Mesenchymal stem cell (in vitro differentiated cells and primary cell): ENCODE measurements at regions not wholly inside any gene's neighbourhood (a gene's known extent, or its start where the extent isn't known, plus 50 kb on each side); places are given as distances from the start of the nearest gene placed in this dataset.
"Not testable (repeated sequence)": the region's sequence is repeated elsewhere in the genome, so short reads cannot be mapped to it uniquely, and the experiment has no call there.

ENCODE experiments used
- DNase-seq: peaks from one replicate; pipeline ENCODE4 v3.0.0-alpha.2; 2013
- H2AFZ ChIP-seq: one replicate; pipeline ENCODE4 v1.6.1; 2013; ENCODE audit warnings: low read depth, mild to moderate bottlenecking, control low read depth, inconsistent platforms, low read length, moderate library complexity
- H2AK5ac ChIP-seq: 2 replicates; pipeline ENCODE4 v1.6.1; 2013; ENCODE audit warnings: low read length, moderate library complexity, mild to moderate bottlenecking, inconsistent platforms; ENCODE audit not compliant: severe bottlenecking
- H2BK120ac ChIP-seq: one replicate; pipeline ENCODE4 v1.6.1; 2013; ENCODE audit warnings: low read depth, mild to moderate bottlenecking, inconsistent platforms, low read length, moderate library complexity
- H2BK12ac ChIP-seq, 2 experiments: one replicate each; pipeline ENCODE4 v1.6.1; 2013; ENCODE audit warnings: inconsistent platforms in 2 of 2, low read length in 2 of 2, mild to moderate bottlenecking in 2 of 2, moderate library complexity in 2 of 2, control low read depth in 1 of 2
- H2BK15ac ChIP-seq: one replicate; pipeline ENCODE4 v1.6.1; 2013; ENCODE audit warnings: mild to moderate bottlenecking, low read depth, inconsistent platforms; ENCODE audit not compliant: poor library complexity, severe bottlenecking
- H2BK5ac ChIP-seq: 2 replicates; pipeline ENCODE4 v1.6.1; 2013; ENCODE audit warnings: low read depth, mild to moderate bottlenecking, low read length, control low read depth, inconsistent platforms; ENCODE audit not compliant: poor library complexity, severe bottlenecking
- H3K14ac ChIP-seq, 2 experiments: one replicate each; pipeline ENCODE4 v1.6.1; 2013; ENCODE audit warnings: inconsistent platforms in 2 of 2, low read length in 2 of 2, control low read depth in 1 of 2, mild to moderate bottlenecking in 1 of 2, moderate library complexity in 1 of 2
- H3K18ac ChIP-seq, 2 experiments: one replicate each; pipeline ENCODE4 v1.6.1; 2013; ENCODE audit warnings: inconsistent platforms in 2 of 2, low read length in 2 of 2, control low read depth in 1 of 2, low read depth in 1 of 2, mild to moderate bottlenecking in 1 of 2
- H3K23ac ChIP-seq, 2 experiments: one replicate each; pipeline ENCODE4 v1.6.1; 2013; ENCODE audit warnings: inconsistent platforms in 2 of 2, low read length in 2 of 2, mild to moderate bottlenecking in 2 of 2, moderate library complexity in 2 of 2, control low read depth in 1 of 2
- H3K27ac ChIP-seq: 2 replicates; pipeline ENCODE4 v1.5.1; 2013; ENCODE audit warnings: mild to moderate bottlenecking, moderate library complexity, low read length, control low read depth, inconsistent platforms; ENCODE audit not compliant: poor library complexity, severe bottlenecking
- H3K27me3 ChIP-seq, 2 experiments: 2 replicates each; pipeline versions ENCODE4 v1.6.1 to v1.7.0; 2013; ENCODE audit warnings: low read length in 2 of 2, mild to moderate bottlenecking in 2 of 2, moderate library complexity in 2 of 2, control low read depth in 1 of 2, inconsistent platforms in 1 of 2; ENCODE audit not compliant: control insufficient read depth in 1 of 2, insufficient read depth in 1 of 2
- H3K36me3 ChIP-seq, 2 experiments: 2 replicates each; pipeline versions ENCODE4 v1.6.1 to v1.7.0; 2013; ENCODE audit warnings: low read length in 2 of 2, control low read depth in 1 of 2, inconsistent platforms in 1 of 2, low read depth in 1 of 2, mild to moderate bottlenecking in 1 of 2; ENCODE audit not compliant: insufficient read depth in 2 of 2, control insufficient read depth in 1 of 2
- H3K4ac ChIP-seq, 2 experiments: one replicate each; pipeline ENCODE4 v1.6.1; 2013; ENCODE audit warnings: inconsistent platforms in 2 of 2, low read length in 2 of 2, mild to moderate bottlenecking in 2 of 2, moderate library complexity in 2 of 2, control low read depth in 1 of 2, low read depth in 1 of 2
- H3K4me1 ChIP-seq: 2 replicates; pipeline ENCODE4 v1.6.1; 2013; ENCODE audit warnings: low read depth, low read length, control low read depth; ENCODE audit not compliant: control insufficient read depth, insufficient read depth
- H3K4me2 ChIP-seq: 2 replicates; pipeline ENCODE4 v1.6.1; 2013; ENCODE audit warnings: low read length, mild to moderate bottlenecking, inconsistent platforms; ENCODE audit not compliant: poor library complexity, severe bottlenecking
- H3K4me3 ChIP-seq, 2 experiments: 2 replicates each; pipeline versions ENCODE4 v1.5.1 to v1.7.0; 2013; ENCODE audit warnings: low read length in 2 of 2, mild to moderate bottlenecking in 2 of 2, control low read depth in 1 of 2, low read depth in 1 of 2; ENCODE audit not compliant: insufficient read depth in 1 of 2
- H3K79me1 ChIP-seq: replicated peaks from 2 replicates; pipeline ENCODE4 v1.6.1; 2013; ENCODE audit warnings: mild to moderate bottlenecking, control low read depth, low read length, inconsistent platforms; ENCODE audit not compliant: poor library complexity, severe bottlenecking
- H3K9ac ChIP-seq: 2 replicates; pipeline ENCODE4 v1.7.0; 2013; ENCODE audit warnings: mild to moderate bottlenecking, low read length, moderate library complexity
- H3K9me3 ChIP-seq: 2 replicates; pipeline ENCODE4 v1.7.0; 2013; ENCODE audit warnings: mild to moderate bottlenecking, low read length; ENCODE audit not compliant: control insufficient read depth
- H4K8ac ChIP-seq: one replicate; pipeline ENCODE4 v1.6.1; 2013; ENCODE audit warnings: inconsistent platforms, mild to moderate bottlenecking, low read length, moderate library complexity
- H4K91ac ChIP-seq: one replicate; pipeline ENCODE4 v1.6.1; 2013; ENCODE audit warnings: mild to moderate bottlenecking, low read length, inconsistent platforms
- WGBS: methylation state at CpG from one replicate; pipeline ENCODE4 v1.1.7; 2013; ENCODE audit warnings: mixed read lengths; 5-methylcytosine and 5-hydroxymethylcytosine counted together

DNA sequence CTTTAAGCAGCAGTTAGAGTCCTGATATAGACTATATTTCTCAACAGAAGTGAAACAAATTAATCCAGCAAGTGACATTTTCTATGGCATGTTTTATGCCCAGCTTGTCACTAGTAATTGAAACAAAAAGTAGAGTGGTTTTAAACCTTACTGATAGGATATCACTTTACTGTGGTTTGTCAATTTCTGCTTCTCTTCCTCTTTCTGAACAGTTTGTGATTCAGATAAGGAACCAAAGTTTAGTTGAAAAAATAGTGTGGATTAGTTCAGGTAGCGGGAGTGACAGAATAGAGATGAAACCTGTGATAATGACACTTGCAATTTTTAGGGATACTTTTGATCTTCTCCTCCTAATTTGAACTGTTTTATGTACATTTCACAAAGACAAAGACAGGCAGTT, 485.7 kb upstream of the EDIL3 start:
- Histone ChIP-seq H4K8ac (no peak overlapping the region), H3K4me3 (no peak overlapping the region), H3K27ac (no peak overlapping the region), H2BK12ac (no peak overlapping the region), H3K23ac (no peak overlapping the region), H3K18ac (no peak overlapping the region), H3K14ac (no peak overlapping the region), H3K9me3 (no peaks in the 10 kb centered on the region), H2AK5ac (no peak overlapping the region), H3K4me1 (no peaks in the 10 kb centered on the region), H2AFZ (no peak overlapping the region), H2BK5ac (no peak overlapping the region), H3K79me1 (no peaks in the 10 kb centered on the region), H3K9ac (no peak overlapping the region), H4K91ac (no peak overlapping the region), H2BK15ac (no peak overlapping the region), H2BK120ac (no peak overlapping the region), H3K4ac (no peak overlapping the region), H3K4me2 (no peak overlapping the region), H3K36me3 (no peaks in the 10 kb centered on the region), H3K27me3 (no peaks in the 10 kb centered on the region)
- WGBS, result no CpG with 5 or more reads among the region's 1 CpG
- no peak for DNase-seq

DNA sequence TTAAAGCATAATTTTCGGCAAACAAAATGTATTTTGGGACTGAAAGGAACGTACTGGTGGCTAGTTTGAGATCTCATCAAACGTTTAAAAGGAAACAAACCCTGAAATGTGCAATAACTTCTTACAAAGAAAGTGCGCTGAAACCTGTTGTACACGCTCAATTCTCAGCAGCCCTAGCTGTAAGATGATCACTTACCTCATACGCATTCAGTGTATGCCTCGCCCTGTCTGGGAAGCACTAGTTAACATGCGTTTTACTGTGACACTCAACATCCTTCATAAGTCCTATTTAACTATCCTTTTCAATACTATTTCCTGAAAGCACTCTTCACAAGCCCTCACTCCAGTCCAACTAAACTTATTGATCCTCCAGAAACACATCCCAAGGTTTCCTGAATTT, 485.0 kb upstream of the EDIL3 start:
- H3K14ac ChIP-seq, result no peak overlapping the region
- DNase-seq, result no peak
- no peaks in the 10 kb centered on the region for H3K9me3 ChIP-seq
- no peak overlapping the region for H3K9ac ChIP-seq
- no peaks in the 10 kb centered on the region for H3K27me3 ChIP-seq
- H2BK15ac ChIP-seq, result no peak overlapping the region
- H3K27ac ChIP-seq, result no peak overlapping the region
- H3K79me1 ChIP-seq, result no peaks in the 10 kb centered on the region
- H3K18ac ChIP-seq, result no peak overlapping the region
- H4K91ac ChIP-seq, result no peak overlapping the region
- H2AFZ ChIP-seq, result no peak overlapping the region
- H3K4me3 ChIP-seq, result no peak overlapping the region
- WGBS, result 97% methylated on average over 8 of the region's 8 CpGs
- H2BK5ac ChIP-seq, result no peak overlapping the region
- H3K4me2 ChIP-seq, result no peak overlapping the region
- no peak overlapping the region for H3K4ac ChIP-seq
- no peaks in the 10 kb centered on the region for H3K36me3 ChIP-seq
- no peak overlapping the region for H2BK120ac ChIP-seq
- no peak overlapping the region for H3K23ac ChIP-seq
- H2AK5ac ChIP-seq, result no peak overlapping the region
- H4K8ac ChIP-seq, result no peak overlapping the region
- no peaks in the 10 kb centered on the region for H3K4me1 ChIP-seq
- H2BK12ac ChIP-seq, result no peak overlapping the region

GRCh38 chr5:84863936-84864335, 479.3 kb upstream of the EDIL3 start:
- H3K4me2 ChIP-seq, H3K9me3 ChIP-seq, H2AK5ac ChIP-seq, H2AFZ ChIP-seq, H3K27ac ChIP-seq, H3K4ac ChIP-seq, H4K91ac ChIP-seq, H3K36me3 ChIP-seq, H3K27me3 ChIP-seq, H3K23ac ChIP-seq, H3K14ac ChIP-seq, H3K9ac ChIP-seq, H4K8ac ChIP-seq, H2BK12ac ChIP-seq, H3K18ac ChIP-seq, H2BK15ac ChIP-seq, H2BK5ac ChIP-seq, DNase-seq, H3K79me1 ChIP-seq, H3K4me1 ChIP-seq, H2BK120ac ChIP-seq, H3K4me3 ChIP-seq: not testable (repeated sequence)
- WGBS, result 92% methylated on average over 19 of the region's 19 CpGs

DNA sequence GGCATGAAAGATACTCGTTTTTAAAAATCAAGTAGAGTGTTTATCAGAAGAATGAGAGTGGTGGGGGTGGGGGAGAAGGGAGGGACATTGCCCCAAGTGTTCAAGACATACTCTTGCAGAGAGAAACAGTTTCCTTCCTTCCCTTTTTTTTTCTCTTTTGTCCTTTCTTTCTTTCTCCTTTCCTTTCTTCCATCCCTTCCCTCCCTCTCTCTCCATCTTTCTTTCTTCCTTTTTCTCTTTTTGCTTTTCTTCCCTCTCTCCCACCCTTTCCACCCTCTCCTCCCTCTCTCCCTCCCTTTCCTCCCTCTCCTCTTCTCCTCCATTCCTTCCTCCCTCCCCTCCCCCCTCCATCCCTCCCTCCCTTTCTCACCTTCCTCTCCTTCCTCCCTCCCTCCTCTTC, 478.3 kb upstream of the EDIL3 start:
- H3K14ac ChIP-seq, result no peak overlapping the region
- no peak overlapping the region for H3K4ac ChIP-seq
- no peak overlapping the region for H3K18ac ChIP-seq
- 50% methylated on average over 1 of the region's 1 CpG for WGBS
- no peak overlapping the region for H2BK5ac ChIP-seq
- DNase-seq, result no peak
- no peak overlapping the region for H2BK15ac ChIP-seq
- no peak overlapping the region for H2BK120ac ChIP-seq
- H3K9ac ChIP-seq, result no peak overlapping the region
- no peak overlapping the region for H2AFZ ChIP-seq
- H3K4me3 ChIP-seq, result no peak overlapping the region
- no peaks in the 10 kb centered on the region for H3K4me1 ChIP-seq
- H2BK12ac ChIP-seq, result no peak overlapping the region
- no peaks in the 10 kb centered on the region for H3K27me3 ChIP-seq
- H3K27ac ChIP-seq, result no peak overlapping the region
- H3K4me2 ChIP-seq, result no peak overlapping the region
- no peak overlapping the region for H4K8ac ChIP-seq
- H3K79me1 ChIP-seq, result no peaks in the 10 kb centered on the region
- H2AK5ac ChIP-seq, result no peak overlapping the region
- no peaks in the 10 kb centered on the region for H3K9me3 ChIP-seq
- H3K23ac ChIP-seq, result no peak overlapping the region
- H4K91ac ChIP-seq, result no peak overlapping the region
- no peaks in the 10 kb centered on the region for H3K36me3 ChIP-seq
